Spleen (tissue), 7 donors: ENCODE measurements at regions not wholly inside any gene's neighbourhood (a gene's known extent, or its start where the extent isn't known, plus 50 kb on each side); places are given as distances from the start of the nearest gene placed in this dataset.

ENCODE experiments used
- CTCF ChIP-seq, 11 experiments: fragments of 200-600 bp in 7 of 11; fragments of 450-650 bp in 4 of 11; sonication (generic) in 4 of 11; IDR thresholded peaks in 8 of 11; conservative IDR thresholded peaks in 3 of 11; 1 replicate in 7 of 11; 2 replicates in 4 of 11; pipeline versions ENCODE4 v1.4.0 to v1.8.0; 2016 to 2021; ENCODE audit warnings: antibody characterized with exemption in 11 of 11, inconsistent platforms in 4 of 11, mild to moderate bottlenecking in 1 of 11
- POLR2A ChIP-seq, 3 donors: fragments of 450-650 bp; IDR thresholded peaks; one replicate each; pipeline ENCODE4 v1.5.1; 2017; ENCODE audit warnings: antibody characterized with exemption in 3 of 3, mild to moderate bottlenecking in 1 of 3
- donor health status: DM: no; HTN: no; CAD: no; lungs with moderate emphysema.
- donor health status: DM: no; HTN: no; CAD: no.
- donor health status: DM: no; HTN: no; CAD: no.

GRCh38 chr10:117889664-117890063 is 157.1 kb downstream of the RAB11FIP2 start:
- TF ChIP-seq POLR2A (IDR thresholded peaks at IDR 0.05) (no peak), CTCF (IDR thresholded peaks at IDR 0.05 in 8 of 11, conservative IDR thresholded peaks at IDR 0.05 in 3 of 11) (no peak)
